ENCODE measurements at regions not wholly inside any gene's neighbourhood (a gene's known extent, or its start where the extent isn't known, plus 50 kb on each side); places are given as distances from the start of the nearest gene placed in this dataset.

- TF ChIP-seq, protein P1, sequence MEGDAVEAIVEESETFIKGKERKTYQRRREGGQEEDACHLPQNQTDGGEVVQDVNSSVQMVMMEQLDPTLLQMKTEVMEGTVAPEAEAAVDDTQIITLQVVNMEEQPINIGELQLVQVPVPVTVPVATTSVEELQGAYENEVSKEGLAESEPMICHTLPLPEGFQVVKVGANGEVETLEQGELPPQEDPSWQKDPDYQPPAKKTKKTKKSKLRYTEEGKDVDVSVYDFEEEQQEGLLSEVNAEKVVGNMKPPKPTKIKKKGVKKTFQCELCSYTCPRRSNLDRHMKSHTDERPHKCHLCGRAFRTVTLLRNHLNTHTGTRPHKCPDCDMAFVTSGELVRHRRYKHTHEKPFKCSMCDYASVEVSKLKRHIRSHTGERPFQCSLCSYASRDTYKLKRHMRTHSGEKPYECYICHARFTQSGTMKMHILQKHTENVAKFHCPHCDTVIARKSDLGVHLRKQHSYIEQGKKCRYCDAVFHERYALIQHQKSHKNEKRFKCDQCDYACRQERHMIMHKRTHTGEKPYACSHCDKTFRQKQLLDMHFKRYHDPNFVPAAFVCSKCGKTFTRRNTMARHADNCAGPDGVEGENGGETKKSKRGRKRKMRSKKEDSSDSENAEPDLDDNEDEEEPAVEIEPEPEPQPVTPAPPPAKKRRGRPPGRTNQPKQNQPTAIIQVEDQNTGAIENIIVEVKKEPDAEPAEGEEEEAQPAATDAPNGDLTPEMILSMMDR (IDR thresholded peaks at IDR 0.05): no peak
- TF ChIP-seq POLR2AphosphoS5 (IDR thresholded peaks at IDR 0.05): no peak
- no peak for TF ChIP-seq POLR2A (IDR thresholded peaks at IDR 0.05)
These were observed 221.0 kb downstream of the FOXL1 start for GRCh38 chr16:86799367-86799766.
